Ishikawa (cell line): ENCODE measurements at regions not wholly inside any gene's neighbourhood (a gene's known extent, or its start where the extent isn't known, plus 50 kb on each side); places are given as distances from the start of the nearest gene placed in this dataset.

Experiments
- CEBPB ChIP-seq: IDR thresholded peaks from 2 replicates; pipeline ENCODE4 v1.6.1; 2012
- CREB1 ChIP-seq: IDR thresholded peaks from 2 replicates; pipeline ENCODE4 v1.6.1; 2012; ENCODE audit warnings: low read depth
- EGR1 ChIP-seq: IDR thresholded peaks from 2 replicates; pipeline ENCODE4 v1.6.1; 2012
- EP300 ChIP-seq: IDR thresholded peaks from 2 replicates; pipeline ENCODE4 v1.6.1; 2012; ENCODE audit warnings: borderline replicate concordance
- FOXM1 ChIP-seq: IDR thresholded peaks from 2 replicates; pipeline ENCODE4 v1.6.1; 2012; ENCODE audit warnings: low read depth, borderline replicate concordance
- MAX ChIP-seq: IDR thresholded peaks from 2 replicates; pipeline ENCODE4 v1.6.1; 2012
- NFIC ChIP-seq: IDR thresholded peaks from 2 replicates; pipeline ENCODE4 v1.6.1; 2012
- RAD21 ChIP-seq: IDR thresholded peaks from 2 replicates; pipeline ENCODE4 v1.6.1; 2012; ENCODE audit warnings: low read depth
- REST ChIP-seq: IDR thresholded peaks from 2 replicates; pipeline ENCODE4 v1.6.1; 2012; ENCODE audit warnings: low read depth, mild to moderate bottlenecking
- TAF1 ChIP-seq: IDR thresholded peaks from 2 replicates; pipeline ENCODE4 v1.6.1; 2012; ENCODE audit warnings: low read depth, mild to moderate bottlenecking
- TCF12 ChIP-seq: IDR thresholded peaks from 2 replicates; pipeline ENCODE4 v1.6.1; 2012; ENCODE audit warnings: low read depth
- TEAD4 ChIP-seq: IDR thresholded peaks from 2 replicates; pipeline ENCODE4 v1.6.1; 2012
- USF1 ChIP-seq: IDR thresholded peaks from 2 replicates; pipeline ENCODE4 v1.6.1; 2012
- YY1 ChIP-seq: IDR thresholded peaks from 2 replicates; pipeline ENCODE4 v1.6.1; 2012; ENCODE audit warnings: low read depth
- ZBTB7A ChIP-seq: IDR thresholded peaks from 2 replicates; pipeline ENCODE4 v1.6.1; 2012; ENCODE audit warnings: low read depth

GRCh38 chr5:42930934-42931333 is 109.2 kb downstream of the ANXA2R start:
- TF ChIP-seq NFIC (no peak), EGR1 (no peak), REST (no peak), YY1 (no peak), CEBPB (no peak), RAD21 (no peak), FOXM1 (no peak)

GRCh38 chr5:42929871-42930270 is 110.2 kb downstream of the ANXA2R start:
- TF ChIP-seq CREB1 (no peak), EP300 (no peak), CEBPB (no peak), EGR1 (no peak), RAD21 (no peak), MAX (no peak), FOXM1 (no peak), ZBTB7A (no peak), NFIC (no peak), TAF1 (no peak), TEAD4 (no peak), YY1 (no peak), TCF12 (no peak), REST (no peak), USF1 (no peak)

- TF ChIP-seq ZBTB7A (no peak), TCF12 (no peak), RAD21 (no peak), CREB1 (no peak), FOXM1 (no peak), TEAD4 (no peak), EP300 (no peak), CEBPB (no peak), TAF1 (no peak), REST (no peak), USF1 (no peak), MAX (no peak), NFIC (no peak), EGR1 (no peak), YY1 (no peak)
Observed at GRCh38 chr5:42927730-42928129, 112.4 kb downstream of the ANXA2R start.

GRCh38 chr5:42924686-42925085 is 113.0 kb upstream of the SELENOP start:
- no peak for TF ChIP-seq TEAD4

GRCh38 chr5:42924226-42924625 is 112.5 kb upstream of the SELENOP start:
- no peak for TF ChIP-seq CEBPB
- no peak for TF ChIP-seq ZBTB7A
- TF ChIP-seq CREB1: no peak
- TF ChIP-seq FOXM1: no peak
- TF ChIP-seq USF1: no peak
- TF ChIP-seq REST: no peak
- TF ChIP-seq TCF12: no peak
- TF ChIP-seq EP300: no peak
- TF ChIP-seq EGR1: no peak
- TF ChIP-seq YY1: no peak
- TF ChIP-seq TAF1: no peak
